AG08395 (cell line): ENCODE measurements at regions not wholly inside any gene's neighbourhood (a gene's known extent, or its start where the extent isn't known, plus 50 kb on each side); places are given as distances from the start of the nearest gene placed in this dataset.
"Not testable (repeated sequence)": the region's sequence is repeated elsewhere in the genome, so short reads cannot be mapped to it uniquely, and the experiment has no call there.

ENCODE experiments used
- DNase-seq: peaks from one replicate; pipeline ENCODE4 v3.0.0; 2012; ENCODE audit warnings: mixed read lengths, low spot score

- DNase-seq = no peak
These were observed 76.0 kb upstream of the KIT start for GRCh38 chr4:54581807-54582206.

DNA sequence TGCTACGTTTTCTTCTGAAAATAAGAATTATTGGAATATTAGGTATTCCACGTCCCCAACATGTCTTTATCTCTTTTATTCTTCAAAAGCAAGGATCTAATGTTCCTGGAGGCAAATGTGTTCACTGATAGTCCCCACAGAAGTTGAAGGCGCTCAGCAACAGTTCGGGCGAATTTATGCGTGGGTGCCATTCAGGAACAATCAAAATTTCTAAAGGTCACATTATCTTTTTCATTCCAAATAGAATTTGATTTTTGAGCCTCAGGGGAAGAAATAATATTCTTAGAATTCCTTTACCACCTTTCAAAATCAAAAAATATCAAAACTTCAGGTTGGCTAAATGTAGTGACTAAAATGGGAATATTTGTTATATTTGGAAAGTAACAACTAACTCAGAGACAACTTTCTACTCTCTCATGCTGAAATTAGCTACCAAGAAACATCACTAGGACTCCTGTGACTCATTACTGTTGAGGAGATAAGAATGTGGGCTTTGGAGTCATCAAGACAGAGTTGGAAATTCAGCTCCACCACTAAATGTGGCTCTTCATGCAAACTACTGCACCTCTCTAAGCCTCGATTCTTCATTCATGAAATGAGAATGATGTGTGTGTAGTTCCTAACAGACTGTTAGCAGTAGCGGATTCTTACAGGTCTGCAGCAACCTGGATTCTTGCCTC is 72.3 kb upstream of the KIT start:
- DNase-seq = peak; percentile 54

GRCh38 chr4:54586320-54586955 is 71.3 kb upstream of the KIT start:
- peak; percentile 63 for DNase-seq

DNA sequence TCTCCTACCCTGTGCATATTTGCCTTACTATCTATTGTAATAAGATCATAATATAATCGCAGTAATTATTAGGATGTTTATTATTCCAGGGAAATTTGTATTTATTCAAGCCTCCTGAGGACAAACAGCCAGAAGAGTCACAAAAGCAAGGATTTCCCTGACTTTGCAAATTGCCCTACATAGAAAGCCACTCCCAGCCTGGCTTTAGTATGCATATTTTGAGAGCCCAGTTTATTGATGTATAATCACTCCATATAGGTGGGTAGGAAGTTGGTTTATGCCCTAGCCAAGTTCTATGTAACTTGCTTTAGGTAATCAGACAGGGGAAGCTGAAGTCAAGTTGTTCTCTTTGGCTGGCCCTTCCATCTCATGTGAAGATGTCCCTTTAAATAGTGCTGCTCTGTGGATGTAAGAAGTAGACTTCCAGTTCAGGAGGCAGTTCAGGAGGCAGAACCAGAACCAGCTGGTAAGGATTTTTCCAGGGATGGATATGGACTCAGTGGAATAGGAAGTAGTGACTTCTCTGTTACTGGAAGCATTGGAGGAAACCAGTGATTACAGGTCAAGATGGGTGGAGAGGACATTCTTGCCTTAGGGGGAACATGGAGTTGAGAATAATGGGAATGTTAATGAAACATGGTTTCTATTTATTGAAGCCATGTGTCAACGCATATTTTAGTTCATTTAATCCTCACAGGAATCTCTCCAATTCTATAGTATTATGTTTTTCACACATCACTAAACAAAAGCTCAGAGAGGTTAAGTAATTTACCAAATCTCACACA is 70.5 kb upstream of the KIT start:
- no peak for DNase-seq

DNA sequence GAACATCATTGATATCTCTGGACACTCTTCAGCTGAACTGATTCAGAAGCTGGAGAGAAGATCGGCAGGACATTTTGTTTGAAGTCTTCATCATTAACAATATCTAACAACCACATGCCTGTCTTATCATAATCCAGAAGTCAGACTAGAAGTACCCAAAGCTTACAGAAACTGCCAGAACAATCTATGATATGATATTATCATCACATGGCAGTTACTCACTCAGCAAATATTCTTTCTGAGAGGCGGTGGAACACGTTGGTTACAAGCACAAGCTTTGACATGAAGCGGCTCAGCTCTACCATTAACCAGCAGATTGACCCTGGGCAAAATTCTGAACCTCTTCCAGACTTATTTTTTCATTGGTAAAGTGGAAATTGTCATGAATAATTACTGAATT is 69.4 kb upstream of the KIT start:
- no peak for DNase-seq

- DNase-seq = no peak
These were observed 68.2 kb upstream of the KIT start for GRCh38 chr4:54589586-54589985.

DNA sequence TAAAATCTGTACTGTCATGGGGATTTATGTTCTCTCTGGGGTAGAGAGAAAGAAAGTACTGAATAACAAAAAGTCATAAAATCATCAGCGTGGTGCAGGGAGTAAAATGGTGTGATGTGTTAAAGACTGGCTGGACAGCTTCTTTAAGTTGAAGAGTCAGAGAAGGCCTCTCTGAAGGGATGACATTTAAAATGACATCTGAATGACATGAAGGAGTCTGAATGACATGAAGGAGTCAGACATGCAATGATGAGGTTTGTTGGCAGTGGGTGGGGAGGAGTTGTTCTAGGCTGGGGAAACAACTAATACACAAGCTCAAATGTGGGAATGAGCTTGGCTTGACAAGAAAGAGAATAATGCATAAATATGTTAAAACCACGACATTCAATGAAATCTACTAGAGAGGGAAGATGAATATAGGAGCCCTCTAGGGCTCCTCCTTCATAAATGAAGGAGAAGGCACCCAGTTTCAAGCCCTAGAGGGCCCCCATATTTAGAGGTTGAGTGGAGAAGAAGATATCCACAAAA is 63.9 kb upstream of the KIT start:
- DNase-seq = no peak

DNA sequence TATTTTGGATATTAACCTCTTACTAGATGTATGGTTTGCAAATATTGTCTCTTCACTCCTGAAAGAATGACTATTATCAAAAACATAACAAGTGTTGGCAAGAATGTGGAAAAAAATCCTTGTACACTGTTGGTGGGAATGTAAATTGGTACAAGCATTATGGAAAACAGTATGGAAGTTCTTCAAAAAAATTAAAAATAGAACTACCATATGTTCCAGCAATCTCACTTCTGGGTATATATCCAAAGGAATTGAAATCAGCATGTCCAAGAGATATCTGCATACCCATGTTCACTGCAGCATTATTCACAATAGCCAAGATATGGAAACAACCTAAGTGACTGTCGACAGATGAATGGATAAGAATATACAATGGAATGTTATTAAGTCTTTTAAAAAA is 61.6 kb upstream of the KIT start:
- DNase-seq = no peak

- DNase-seq = not testable (repeated sequence)
These were observed 60.1 kb upstream of the KIT start for GRCh38 chr4:54597678-54598077.

GRCh38 chr4:54602175-54602574 is 55.6 kb upstream of the KIT start:
- not testable (repeated sequence) for DNase-seq

- DNase-seq = no peak
These were observed 50.7 kb upstream of the KIT start for GRCh38 chr4:54607067-54607466.

DNA sequence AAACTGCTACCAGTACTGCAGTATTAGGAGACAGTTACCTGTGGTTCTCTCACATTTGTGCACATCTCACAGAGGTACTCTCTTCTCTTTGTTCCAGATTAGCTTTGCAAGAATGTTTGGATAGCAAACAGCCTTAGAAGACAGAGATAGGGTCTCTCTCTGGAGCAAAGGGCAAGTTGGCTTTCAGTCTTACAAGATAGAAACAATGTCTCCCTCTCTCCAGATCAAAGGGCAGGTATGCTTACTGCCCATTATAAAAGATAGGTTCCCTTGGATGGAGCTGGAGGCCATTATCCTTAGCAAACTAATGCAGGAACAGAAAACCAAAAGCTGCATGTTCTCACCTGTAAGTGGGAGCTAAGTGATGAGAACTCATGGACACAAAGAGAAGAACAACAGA is 50.2 kb upstream of the KIT start:
- DNase-seq = no peak
